ENCODE measurements at regions not wholly inside any gene's neighbourhood (a gene's known extent, or its start where the extent isn't known, plus 50 kb on each side); places are given as distances from the start of the nearest gene placed in this dataset.

GRCh38 chr1:94723894-94724293 is 96.3 kb upstream of the SLC44A3 start:
- TF ChIP-seq CTCF (IDR thresholded peaks at IDR 0.05) (no peak), POLR2A (IDR thresholded peaks at IDR 0.05; ENCODE audit: low read depth) (no peak)
